NCI-H2029 (cell line): ENCODE measurements at regions not wholly inside any gene's neighbourhood (a gene's known extent, or its start where the extent isn't known, plus 50 kb on each side); places are given as distances from the start of the nearest gene placed in this dataset.

Experiments used
- DNase-seq: peaks from one replicate; lab custom pipeline; 2025; lab: John Stamatoyannopoulos, UW

DNA sequence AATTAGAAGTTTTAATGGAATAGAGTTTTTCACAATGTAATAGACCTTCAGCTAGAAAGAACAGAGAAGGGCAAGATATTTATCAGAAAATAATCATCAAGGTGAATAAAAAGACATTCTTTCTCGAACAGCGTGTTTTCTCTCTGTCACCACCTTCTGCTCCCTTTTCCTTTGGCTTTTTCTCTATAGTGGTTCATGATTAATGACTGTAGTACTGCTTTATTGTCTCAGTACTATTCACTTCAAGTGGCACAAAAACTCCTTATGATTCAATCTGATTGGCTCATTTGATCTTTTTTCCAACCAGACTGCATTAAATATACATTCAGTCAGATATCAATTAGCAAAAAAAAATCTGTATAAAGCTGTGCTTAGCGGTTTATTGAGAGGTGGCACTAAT lies 516.0 kb downstream of the OTOL1 start:
- no peak for DNase-seq

DNA sequence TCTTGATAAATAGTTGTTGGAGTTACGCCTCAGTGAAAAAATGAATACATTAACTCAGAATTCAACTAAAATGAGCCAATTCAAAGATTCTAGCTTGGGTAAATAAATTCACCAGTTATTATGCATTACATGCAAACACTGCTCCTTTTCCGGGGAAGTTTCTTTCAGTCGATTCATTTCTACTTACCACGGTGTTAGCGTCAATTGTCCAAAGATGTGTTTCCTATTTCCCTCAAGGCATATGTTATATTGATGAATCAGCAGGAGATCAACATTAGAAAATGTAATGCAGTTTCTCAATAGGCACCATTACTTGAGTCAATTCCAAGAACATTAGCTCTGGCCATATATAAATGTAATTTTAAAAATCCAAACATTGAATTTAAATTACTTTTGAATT lies 517.7 kb downstream of the OTOL1 start:
- DNase-seq = no peak

DNA sequence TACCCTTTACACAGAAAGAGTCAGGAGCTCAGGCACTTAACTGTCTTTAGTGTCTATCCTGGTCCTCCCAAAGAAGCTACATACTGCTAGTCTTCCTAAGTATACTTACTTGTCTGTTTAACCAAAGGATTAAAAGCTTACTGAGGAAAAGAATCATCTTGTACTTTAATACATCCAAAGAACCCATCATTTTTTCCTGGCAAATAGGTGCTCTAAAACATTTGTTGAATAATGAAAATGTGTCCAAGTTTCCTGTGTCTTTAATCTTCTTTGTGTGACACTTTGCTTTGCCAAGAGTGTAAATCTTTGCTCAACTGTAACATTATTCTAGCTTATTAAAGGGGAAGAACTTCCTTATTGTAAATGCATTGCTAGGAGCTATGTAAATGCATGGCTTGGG lies 519.2 kb downstream of the OTOL1 start:
- no peak for DNase-seq

DNA sequence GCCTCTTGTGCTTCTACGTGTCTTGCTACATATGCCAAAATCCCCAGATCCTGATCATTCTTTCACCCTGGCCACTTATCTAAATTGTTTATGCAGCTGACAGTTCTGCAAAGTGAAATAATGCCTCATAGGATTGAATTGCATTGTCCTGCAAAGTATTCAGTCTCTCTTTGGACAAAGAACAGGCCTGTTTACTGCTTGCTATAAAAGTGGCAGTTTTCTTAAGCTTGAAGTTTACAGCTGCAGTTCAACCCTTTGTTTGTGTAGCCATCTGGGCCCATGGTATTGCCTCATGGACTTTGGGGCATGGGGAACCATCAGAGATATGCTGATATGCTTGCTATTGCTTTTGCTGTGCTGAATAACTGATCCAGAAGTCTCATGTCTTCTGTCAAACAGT lies 523.2 kb downstream of the OTOL1 start:
- no peak for DNase-seq

DNA sequence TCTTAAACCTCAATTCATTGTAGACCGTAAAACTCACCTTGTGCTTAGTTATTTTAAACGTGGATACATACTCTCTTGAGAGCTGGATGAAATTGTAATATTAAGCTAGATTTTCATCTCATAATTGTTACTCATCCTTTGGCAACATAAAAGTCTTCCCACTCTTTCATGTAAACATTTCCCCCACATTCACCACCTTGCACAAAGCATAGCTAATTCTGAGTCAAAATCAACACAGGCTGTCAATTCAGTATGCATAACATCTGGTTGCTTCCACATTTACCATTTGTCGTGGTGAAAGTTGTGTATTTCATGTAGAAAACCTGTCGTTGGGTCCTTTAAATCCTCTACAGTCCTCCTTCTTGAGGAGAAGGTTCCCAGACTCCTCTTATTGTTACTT lies 524.6 kb downstream of the OTOL1 start:
- DNase-seq = no peak

DNA sequence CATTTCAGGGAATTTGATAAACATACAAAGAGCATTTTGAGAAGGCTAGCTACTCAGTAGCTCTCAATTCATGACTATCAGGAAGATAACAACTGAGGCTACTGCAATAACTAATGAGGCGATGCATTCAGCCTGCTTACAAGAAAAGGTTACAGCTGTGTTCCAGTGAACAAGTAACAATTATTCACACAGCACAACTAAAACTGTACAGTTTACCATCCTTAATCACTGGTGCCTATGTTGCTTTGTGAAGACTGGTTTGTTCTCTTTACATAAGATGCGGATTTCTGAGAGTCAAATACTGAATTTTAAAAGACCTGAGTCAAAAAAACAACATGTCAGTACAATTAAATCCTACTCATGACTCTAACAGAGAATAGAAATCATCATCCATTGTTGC lies 526.3 kb downstream of the OTOL1 start:
- no peak for DNase-seq

DNA sequence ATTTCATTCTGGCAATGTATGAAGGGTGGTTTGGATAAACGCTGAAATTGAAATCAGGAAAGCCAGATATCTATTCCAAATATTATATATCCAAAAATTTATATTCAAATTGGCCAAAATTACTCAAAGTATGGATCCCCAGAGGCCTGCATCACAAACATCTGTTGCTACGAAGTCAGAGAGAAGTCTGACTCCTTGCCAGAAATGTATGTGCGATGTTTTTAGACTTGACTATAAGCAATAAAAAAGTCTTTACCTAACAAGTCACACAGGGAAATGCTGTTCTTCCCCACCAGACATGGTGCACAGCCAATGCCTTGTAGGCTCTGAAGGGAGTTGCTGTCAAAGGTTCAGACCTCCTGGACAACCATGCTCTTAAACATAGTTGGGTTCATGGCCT lies 533.1 kb downstream of the OTOL1 start:
- DNase-seq = no peak

DNA sequence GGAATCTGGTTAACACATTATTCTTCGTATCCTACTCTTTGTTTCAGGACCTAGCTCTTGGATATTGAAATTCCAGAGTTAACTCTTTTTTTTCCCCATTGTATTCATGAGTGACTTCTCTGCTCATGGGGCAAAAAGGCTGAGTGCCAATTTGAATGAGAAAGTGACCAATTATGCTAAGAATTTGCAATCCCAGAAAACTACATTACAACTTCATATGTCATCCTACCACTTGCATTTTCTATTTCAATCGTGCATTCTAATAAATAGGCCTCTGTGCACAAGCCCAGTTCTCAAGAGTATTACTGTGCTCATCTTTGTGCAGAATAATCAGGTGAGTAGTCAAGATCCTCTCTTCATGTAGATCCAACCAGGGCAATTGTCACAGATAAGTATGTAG lies 537.8 kb downstream of the OTOL1 start:
- no peak for DNase-seq

DNA sequence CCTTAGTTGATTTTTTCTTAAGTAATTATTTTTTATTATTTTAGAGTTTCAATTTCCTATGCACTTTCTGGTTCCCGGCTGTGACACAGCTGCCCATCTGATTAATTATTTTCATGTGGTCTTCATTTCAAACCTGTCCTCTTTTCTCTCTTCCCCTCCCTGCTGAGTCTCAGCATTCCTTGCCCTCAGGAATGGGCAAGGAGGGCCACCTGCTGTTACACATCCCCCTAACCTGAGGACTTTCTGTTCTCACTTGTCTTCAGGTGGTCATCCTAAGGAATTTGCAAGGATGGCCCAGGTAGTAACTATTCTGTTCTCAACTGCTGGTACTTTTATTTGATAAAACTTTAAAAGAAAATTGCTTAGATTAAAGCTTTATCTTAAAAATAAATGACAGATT lies 545.0 kb downstream of the OTOL1 start:
- no peak for DNase-seq

DNA sequence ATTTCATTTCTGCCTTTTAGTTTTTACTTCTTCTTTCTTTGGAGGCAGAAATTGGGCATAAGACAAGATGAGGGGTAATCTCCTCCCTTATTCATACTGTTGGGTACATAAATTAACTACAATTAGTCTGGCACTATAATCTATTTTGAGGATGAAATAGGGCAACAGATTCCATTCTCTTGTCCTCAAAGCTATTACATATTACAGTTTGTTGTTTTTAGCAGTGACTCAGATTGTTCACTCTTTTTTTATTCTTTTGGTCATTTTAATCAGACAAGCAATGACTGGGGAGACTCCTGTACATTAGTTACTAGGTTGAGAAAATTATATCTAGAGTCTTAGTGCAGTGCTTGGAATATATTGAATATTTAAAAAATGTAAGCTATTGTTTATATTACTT lies 556.0 kb downstream of the OTOL1 start:
- no peak for DNase-seq

DNA sequence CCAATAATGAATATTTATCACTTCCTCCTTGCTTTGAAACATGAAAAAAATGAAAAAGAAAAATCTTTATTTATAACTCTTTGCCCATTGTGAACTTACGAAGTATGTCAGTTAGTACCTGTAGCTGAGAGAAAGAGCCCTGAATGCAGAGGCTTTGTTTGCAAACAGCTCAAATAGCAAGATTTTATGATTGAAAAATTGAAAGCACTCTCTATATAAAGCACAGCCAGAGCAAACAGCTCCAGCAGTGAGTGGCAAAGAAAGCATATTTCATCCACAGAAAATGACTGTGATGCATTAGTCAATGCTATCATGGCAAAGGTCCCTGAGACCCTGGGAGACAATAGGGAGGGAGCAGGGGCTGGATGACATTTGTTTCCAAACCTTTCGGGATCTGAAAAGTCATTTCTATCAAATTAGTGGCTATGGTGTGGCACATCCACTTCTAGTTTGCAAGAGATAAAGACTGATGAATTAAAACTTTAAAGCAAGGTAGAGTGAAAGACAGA lies 576.1 kb downstream of the OTOL1 start:
- no peak for DNase-seq

DNA sequence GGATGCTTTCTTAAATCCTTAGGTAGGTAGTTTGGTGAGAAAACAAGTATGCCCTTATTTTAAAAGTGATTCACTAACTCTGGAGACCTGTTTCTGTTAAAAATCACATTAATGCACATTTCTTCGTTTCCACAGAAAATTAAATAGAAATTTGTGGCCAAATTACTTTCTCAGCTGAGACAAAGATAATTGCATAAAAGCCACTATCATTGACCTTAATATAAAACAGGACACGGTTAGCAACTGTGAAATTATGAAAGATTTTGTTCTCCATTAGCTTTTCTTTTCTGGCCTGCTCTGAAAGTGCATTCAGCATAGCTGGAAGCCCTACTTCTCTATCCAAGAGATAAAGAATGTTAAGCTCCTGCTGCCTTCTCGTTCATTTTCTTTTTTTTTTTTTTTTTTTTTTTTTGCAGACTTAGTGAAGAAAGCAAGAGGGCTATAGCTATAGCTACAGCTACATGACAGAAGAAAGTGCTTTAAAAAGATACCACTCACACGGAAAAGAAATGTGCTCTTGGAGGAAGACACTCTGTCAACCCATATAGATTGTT lies 576.9 kb downstream of the OTOL1 start:
- no peak for DNase-seq

DNA sequence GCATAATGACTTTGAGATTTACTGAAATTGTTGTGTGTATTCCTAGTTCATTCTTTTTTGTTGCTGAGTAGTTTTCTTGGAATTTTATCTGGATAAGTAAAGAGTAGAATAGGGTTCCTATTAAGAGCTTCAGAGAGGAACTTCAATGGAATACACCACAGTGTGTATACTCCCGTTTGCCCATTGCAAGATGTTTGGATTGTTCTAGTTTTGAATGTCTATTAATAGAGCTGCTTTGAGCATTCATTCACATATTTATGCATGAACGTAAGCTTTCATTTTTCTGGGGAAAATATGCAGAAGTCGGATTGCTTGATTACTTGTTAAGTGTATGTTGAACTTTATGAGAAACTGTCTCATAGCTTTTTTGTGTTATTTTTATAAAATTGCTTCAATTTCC lies 580.5 kb downstream of the OTOL1 start:
- no peak for DNase-seq

DNA sequence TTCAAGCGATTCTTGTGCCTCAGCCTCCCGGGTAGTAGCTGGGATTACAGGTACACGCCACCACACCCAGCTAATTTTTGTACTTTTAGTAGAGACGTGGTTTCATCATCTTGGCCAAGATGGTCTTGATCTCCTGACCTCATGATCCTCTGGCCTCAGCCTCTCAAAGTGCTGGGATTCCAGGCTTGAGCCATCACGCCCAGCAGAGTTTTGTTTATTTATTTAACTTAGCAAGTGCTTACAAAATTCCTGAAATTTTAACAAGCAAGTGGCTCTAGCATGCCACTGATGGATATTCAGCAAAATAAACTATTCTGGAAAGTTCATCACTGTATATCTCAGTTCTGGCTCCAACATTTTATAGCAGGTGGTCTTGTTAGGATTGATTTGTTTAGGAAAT lies 585.9 kb downstream of the OTOL1 start:
- DNase-seq = no peak

DNA sequence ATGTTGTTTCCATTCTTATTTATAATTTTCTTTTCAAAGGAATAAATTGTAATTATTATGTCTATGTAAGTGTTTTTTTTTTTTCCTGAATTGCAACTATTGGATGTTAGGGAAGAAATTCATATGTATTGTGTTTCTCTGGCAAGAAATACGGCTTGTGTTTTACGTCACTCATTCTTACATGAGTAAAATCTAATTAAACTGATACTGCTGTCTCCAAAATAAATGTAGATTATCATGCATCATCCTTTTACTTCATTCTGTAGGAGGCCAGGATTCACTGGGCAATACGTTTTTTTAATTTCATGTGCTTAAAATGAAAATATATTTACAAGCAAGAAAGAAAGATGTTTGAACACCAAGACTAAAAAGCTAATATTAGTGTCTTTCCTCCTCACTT lies 590.8 kb downstream of the OTOL1 start:
- DNase-seq = no peak

DNA sequence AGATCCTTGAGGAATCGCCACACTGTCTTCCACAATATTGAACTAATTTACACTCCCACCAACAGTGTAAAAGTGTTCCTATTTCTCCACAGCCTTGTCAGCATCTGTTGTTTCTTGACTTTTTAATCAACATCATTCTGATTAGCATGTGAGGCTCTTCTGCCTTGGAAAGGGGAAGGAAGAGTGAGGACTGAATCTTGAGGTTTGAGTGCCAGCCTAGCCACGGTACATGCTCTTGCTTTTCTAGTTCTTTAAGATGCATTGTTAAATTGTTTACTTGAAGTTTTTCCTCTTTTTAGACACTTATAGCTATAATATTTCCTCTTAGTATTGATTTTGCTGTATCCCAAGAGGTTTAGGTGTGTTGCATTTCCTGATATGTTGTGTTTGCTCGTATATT lies 596.1 kb downstream of the OTOL1 start:
- no peak for DNase-seq

DNA sequence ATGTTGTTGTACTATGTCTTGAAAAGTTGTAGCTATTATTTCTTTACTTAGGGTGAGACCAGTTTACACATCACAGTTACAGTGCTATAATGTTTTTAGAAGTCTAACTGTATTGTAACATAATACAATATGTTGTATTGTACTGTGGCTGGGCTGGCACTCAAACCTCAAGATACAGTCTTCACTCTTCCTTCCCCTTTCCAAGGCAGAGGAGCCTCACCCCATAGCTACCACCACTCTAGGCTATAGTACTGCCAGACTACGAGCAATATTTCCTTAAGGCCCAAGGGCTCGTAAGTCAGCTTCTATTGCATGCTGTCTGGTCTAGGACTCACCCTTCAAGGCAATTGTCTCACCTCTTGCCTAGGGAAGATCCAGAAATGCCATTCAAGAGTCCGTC lies 597.7 kb downstream of the OTOL1 start:
- DNase-seq = no peak

DNA sequence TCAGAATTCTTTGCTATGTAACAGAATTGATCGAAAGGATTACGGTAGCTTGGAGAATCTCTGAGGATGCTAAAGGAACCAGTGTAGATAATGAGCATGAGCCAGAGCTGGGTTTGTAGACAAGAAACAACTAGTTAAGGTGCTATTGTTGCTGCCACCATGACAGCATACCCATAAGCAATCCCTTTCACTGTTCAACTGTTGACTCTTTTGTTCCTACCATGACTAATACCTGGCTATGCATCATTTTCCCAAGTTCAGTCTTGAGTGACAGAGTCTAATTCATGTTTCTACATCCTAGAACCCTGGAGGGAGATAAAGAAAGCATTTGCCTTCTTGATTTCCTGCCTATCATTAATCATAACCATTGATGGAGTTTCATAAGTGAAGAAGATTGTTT lies 600.3 kb downstream of the OTOL1 start:
- no peak for DNase-seq

DNA sequence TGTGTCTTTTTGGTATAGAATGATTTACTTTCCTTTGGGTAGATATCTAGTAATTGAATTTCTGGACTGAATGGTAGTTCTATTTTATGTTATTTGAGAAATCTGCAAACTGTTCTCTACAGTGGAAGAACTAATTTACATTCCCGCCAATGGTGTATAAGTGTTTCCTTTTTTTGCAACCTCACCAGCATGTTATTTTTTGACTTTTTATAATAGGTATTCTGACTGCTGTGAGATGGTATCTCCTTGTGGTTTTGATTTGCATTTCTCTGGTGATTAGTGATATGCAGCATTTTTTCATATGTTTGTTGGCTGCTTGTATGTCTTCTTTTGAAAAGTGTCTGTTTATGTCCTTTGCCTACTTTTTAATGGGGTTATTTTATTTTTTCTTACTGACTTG lies 607.2 kb downstream of the OTOL1 start:
- no peak for DNase-seq

DNA sequence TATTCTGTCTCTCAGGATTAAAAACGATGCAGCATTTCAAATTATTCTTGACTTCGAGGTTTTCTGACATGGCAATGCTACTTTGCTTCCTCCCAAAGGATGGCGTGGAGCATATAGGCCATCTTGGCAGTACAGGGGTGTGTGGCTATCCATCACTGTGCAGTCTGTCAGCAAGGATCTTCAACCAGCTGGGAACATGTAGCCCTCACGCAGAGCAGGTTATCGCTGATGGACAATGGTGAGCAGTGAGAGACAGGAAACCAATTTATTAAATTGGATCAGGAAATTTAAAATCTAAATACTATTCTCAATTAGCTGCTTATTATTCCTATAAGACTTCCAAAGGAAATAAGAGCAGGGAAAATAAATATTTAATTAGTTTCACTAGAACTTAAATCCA lies 615.3 kb downstream of the OTOL1 start:
- no peak for DNase-seq

DNA sequence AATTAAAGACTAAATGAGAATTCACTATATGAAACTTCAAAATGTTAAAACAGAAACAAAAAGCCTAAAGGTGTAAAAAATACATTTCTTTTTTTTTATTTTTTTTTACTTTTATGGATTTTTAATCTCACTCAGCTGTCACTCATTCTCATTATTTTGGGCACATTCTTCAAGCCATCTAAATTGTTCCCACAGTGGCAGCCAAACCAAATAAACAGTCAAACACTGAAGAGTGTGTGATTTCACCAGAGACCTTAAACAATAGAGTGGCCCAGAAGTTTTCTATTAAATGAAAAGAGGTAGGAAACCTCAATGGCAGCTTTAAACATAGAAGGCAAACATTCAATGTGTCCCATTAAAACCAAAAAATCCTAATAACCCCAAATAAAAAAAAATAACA lies 616.1 kb downstream of the OTOL1 start:
- no peak for DNase-seq

DNA sequence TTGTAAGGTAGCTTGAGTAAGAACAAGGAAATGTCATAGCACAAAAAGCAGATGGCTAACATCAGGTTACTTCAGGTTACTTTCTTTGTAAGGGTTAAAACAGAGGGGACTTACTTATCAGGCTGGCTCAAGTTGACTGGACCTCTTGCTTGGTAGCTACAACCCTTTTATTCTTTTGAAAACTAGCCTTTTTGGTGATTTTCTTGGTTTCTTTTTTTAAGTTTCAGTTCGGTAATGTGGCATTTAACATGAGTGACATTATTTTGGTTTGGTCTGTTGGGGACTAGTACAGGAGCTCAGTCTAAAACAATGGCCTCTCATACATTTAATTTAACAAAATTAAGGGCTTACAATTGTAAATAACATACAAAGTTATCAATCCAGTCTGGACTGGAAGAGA lies 621.4 kb downstream of the OTOL1 start:
- DNase-seq = no peak

DNA sequence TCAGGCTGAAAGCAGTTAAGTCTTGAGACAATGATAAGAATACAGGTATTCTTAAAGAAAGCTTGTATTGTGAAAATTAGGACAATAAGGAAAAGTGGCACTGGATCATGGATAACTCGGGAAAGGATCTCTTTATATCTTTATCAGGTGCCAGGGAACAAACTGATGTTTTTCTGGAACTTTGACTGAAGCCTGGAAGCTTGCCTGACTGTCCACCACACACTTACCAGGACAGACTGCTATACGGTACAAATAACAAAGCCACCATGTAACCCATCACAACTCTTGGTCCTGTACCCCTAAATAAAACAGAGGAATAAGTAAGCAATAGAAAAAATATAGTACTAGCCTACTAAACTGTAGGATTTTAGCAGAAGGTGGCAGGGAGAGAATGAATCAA lies 623.0 kb downstream of the OTOL1 start:
- no peak for DNase-seq

DNA sequence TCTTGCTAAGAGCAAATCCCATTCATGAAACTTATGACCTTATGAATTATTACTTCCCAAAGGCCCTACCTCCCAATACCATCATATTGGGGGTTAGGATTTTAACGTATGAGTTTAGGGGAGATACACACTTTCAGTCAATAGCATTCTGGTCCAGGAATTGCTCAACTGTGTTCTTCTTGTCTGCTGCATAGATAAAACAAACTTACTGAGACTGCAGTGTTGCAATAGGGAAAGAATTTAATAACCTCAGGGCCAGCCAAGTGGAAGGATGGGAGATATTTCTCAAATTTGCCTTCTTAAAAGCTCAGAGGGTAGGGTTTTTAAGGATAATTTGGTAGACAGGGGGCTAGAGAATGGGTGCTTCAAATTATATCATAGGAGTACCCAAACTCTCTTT lies 625.8 kb downstream of the OTOL1 start:
- no peak for DNase-seq

DNA sequence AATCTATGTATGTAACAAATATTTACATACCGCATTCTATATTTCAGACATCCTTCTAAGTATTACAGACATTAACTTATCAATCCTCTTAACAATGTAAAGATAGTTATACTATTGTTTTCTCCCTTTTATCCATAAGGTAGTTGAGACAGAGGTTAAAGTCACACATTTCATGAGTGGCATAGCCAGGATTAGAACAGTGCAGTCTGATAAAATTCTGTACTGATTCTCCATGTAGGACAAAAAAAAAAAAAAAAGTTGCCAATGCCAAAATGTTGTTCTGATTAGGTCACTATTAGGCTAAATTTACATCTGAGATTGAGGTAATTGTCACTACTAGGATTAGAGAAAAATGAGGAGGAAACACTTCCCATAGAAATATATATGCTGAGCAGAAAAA lies 629.2 kb downstream of the OTOL1 start:
- DNase-seq = no peak
